ENCODE measurements at regions not wholly inside any gene's neighbourhood (a gene's known extent, or its start where the extent isn't known, plus 50 kb on each side); places are given as distances from the start of the nearest gene placed in this dataset.

GRCh38 chr7:124364283-124364682 lies 331.4 kb upstream of the TMEM229A start:
- ChIA-PET CTCF (ENCODE audit: partially characterized antibody) (interaction anchor here (0.6 kb wide), 1 partner anchor 39 kb away, joined by 3 read pairs; no protein-coding TSS in a partner anchor), POLR2A (ENCODE audit: partially characterized antibody) (no interaction called here)
- Histone ChIP-seq H3K23me2 (ENCODE audit: low read depth, low read length) (no peaks in the 10 kb centered on the region), H2BK15ac (ENCODE audit: low read length) (no peak overlapping the region), H2AFZ (ENCODE audit: low read length) (no peak overlapping the region), H3K4me2 (ENCODE audit: insufficient read depth in 1 of 2, low read depth in 2 of 2, low read length in 2 of 2) (no peak overlapping the region), H3K36me3 (ENCODE audit: control insufficient read depth in 2 of 4, insufficient read depth in 4 of 4, low read length in 3 of 4) (no peaks in the 10 kb centered on the region), H3K56ac (replicated peaks; ENCODE audit: insufficient read length, low read depth, low read length) (no peak overlapping the region), H3K27me3 (replicated peaks in 1 of 4; ENCODE audit: control insufficient read depth in 3 of 4, extremely low read depth in 1 of 4, insufficient read depth in 3 of 4, low read length in 3 of 4) (no peaks in the 10 kb centered on the region), H2AK5ac (ENCODE audit: low read depth, low read length) (no peak overlapping the region), H3K23ac (ENCODE audit: insufficient read length) (no peak overlapping the region), H3K4me1 (replicated peaks in 1 of 4; ENCODE audit: control insufficient read depth in 3 of 4, insufficient read depth in 4 of 4, low read length in 3 of 4) (no peaks in the 10 kb centered on the region), H4K8ac (ENCODE audit: extremely low read depth, insufficient read depth, low read length) (no peak overlapping the region), H3K9ac (replicated peaks in 1 of 4; ENCODE audit: extremely low read depth in 1 of 4, low read depth in 3 of 4, low read length in 3 of 4) (no peak overlapping the region), H2BK20ac (ENCODE audit: low read length) (no peak overlapping the region), H3K79me2 (ENCODE audit: control insufficient read depth in 1 of 2, insufficient read depth in 2 of 2, low read length in 2 of 2) (no peaks in the 10 kb centered on the region), H4K5ac (ENCODE audit: insufficient read length, low read depth, low read length) (no peak overlapping the region), H3K4ac (replicated peaks; ENCODE audit: insufficient read length, low read depth, low read length) (no peak overlapping the region), H3K14ac (ENCODE audit: insufficient read length) (no peak overlapping the region), H3K27ac (ENCODE audit: low read depth, low read length) (no peak overlapping the region), H2BK12ac (ENCODE audit: low read depth, low read length) (no peak overlapping the region), H4K91ac (replicated peaks; ENCODE audit: insufficient read length, low read length) (no peak overlapping the region), H3K4me3 (ENCODE audit: extremely low read depth in 1 of 4, insufficient read depth in 2 of 4, low read depth in 3 of 4, low read length in 4 of 4) (no peak overlapping the region), H2BK120ac (replicated peaks; ENCODE audit: low read depth, low read length) (no peak overlapping the region), H3K79me1 (ENCODE audit: low read depth, low read length) (no peaks in the 10 kb centered on the region), H3K9me3 (ENCODE audit: insufficient read depth in 2 of 2, low read depth in 1 of 2, low read length in 1 of 2) (no peaks in the 10 kb centered on the region), H2BK5ac (ENCODE audit: low read depth, low read length) (no peak overlapping the region), H3K18ac (ENCODE audit: extremely low read depth, low read length) (no peak overlapping the region), H4K20me1 (replicated peaks in 1 of 2; ENCODE audit: control insufficient read depth in 1 of 2, insufficient read depth in 2 of 2, low read length in 2 of 2) (no peaks in the 10 kb centered on the region)
- no peak for TF ChIP-seq BCL11A (IDR thresholded peaks at IDR 0.05; ENCODE audit: low read depth in 2 of 2, low read length in 2 of 2)
- no peak for TF ChIP-seq SIN3A (conservative IDR thresholded peaks at IDR 0.05 in 1 of 2, IDR thresholded peaks at IDR 0.05 in 1 of 2; ENCODE audit: low read depth in 1 of 2, low read length in 2 of 2)
- no peak for TF ChIP-seq SP1 (IDR thresholded peaks at IDR 0.05; ENCODE audit: low read depth, low read length)
- TF ChIP-seq RXRA (IDR thresholded peaks at IDR 0.05; ENCODE audit: insufficient read depth, low read depth, low read length): no peak
- no peak for TF ChIP-seq ATF3 (IDR thresholded peaks at IDR 0.05; ENCODE audit: insufficient read depth, low read depth, low read length)
- TF ChIP-seq SRF (IDR thresholded peaks at IDR 0.05; ENCODE audit: low read depth, low read length): no peak
- TF ChIP-seq TBP (IDR thresholded peaks at IDR 0.05; ENCODE audit: low read depth, low read length): no peak
- TF ChIP-seq SAP30 (IDR thresholded peaks at IDR 0.05; ENCODE audit: insufficient read depth, insufficient replicate concordance, low read length): no peak
- TF ChIP-seq E2F6 (IDR thresholded peaks at IDR 0.05): no peak
- TF ChIP-seq RNF2 (IDR thresholded peaks at IDR 0.05; ENCODE audit: borderline replicate concordance, low read depth, low read length, missing control alignments, poor library complexity, severe bottlenecking): no peak
- no peak for TF ChIP-seq JUND (IDR thresholded peaks at IDR 0.05; ENCODE audit: low read length)
- no peak for TF ChIP-seq NANOG (IDR thresholded peaks at IDR 0.05; ENCODE audit: insufficient read depth, low read depth, low read length, poor library complexity, severe bottlenecking)
- no peak for TF ChIP-seq SIX5 (IDR thresholded peaks at IDR 0.05; ENCODE audit: low read depth, low read length)
- DNase-seq (ENCODE audit: low read depth in 1 of 2, low spot score in 2 of 2) (no peak), FAIRE-seq (no peak)
- WGBS, 2 experiments (ENCODE audit: extremely low coverage in 1 of 2, insufficient coverage in 1 of 2, insufficient read length in 1 of 2, insufficient replicate concordance in 2 of 2, low coverage in 1 of 2, low lambda C conversion rate in 2 of 2, missing lambda C conversion rate in 1 of 2): 87% methylated on average over 1 of the region's 1 CpG; no CpG with 5 or more reads in 1 of the 2 experiments
